Nephron (organoid): ENCODE measurements at regions not wholly inside any gene's neighbourhood (a gene's known extent, or its start where the extent isn't known, plus 50 kb on each side); places are given as distances from the start of the nearest gene placed in this dataset.

ENCODE experiments used
- H3K27ac Mint-ChIP-seq, 3 experiments: 2 replicates each; pipeline ENCODE4 v1.8.0; 2020; ENCODE audit warnings: mixed read lengths in 3 of 3, mild to moderate bottlenecking in 2 of 3, moderate library complexity in 1 of 3
- H3K27me3 Mint-ChIP-seq: 2 replicates; pipeline ENCODE4 v1.8.0; 2021; ENCODE audit warnings: low read depth, mild to moderate bottlenecking, moderate library complexity, mixed read lengths
- H3K36me3 Mint-ChIP-seq: 2 replicates; pipeline ENCODE4 v1.8.0; 2020; ENCODE audit warnings: low read depth, mixed read lengths
- H3K4me1 Mint-ChIP-seq: 2 replicates; pipeline ENCODE4 v1.8.0; 2020; ENCODE audit warnings: mixed read lengths
- H3K4me3 Mint-ChIP-seq, 3 experiments: 2 replicates each; pipeline ENCODE4 v1.8.0; 2020; ENCODE audit warnings: mild to moderate bottlenecking in 3 of 3, mixed read lengths in 3 of 3, moderate library complexity in 2 of 3
- H3K9me3 Mint-ChIP-seq: 2 replicates; pipeline ENCODE4 v1.8.0; 2020; ENCODE audit warnings: mixed read lengths
- CTCF ChIP-seq, 3 experiments: fragments of 200-600 bp; sonication (generic); IDR thresholded peaks; one replicate each; pipeline ENCODE4 v1.5.0; 2021; ENCODE audit warnings: antibody characterized with exemption in 3 of 3; ENCODE audit not compliant: unreplicated experiment in 3 of 3

GRCh38 chr12:23354800-23355199 lies 594.7 kb downstream of the SOX5 start:
- Mint-ChIP-seq H3K9me3 (no peaks in the 10 kb centered on the region), H3K4me1 (peaks cover 9% of the 10 kb centered on the region), H3K27ac (no peak overlapping the region), H3K4me3 (no peak overlapping the region), H3K27me3 (no peaks in the 10 kb centered on the region), H3K36me3 (no peaks in the 10 kb centered on the region)
- TF ChIP-seq CTCF (IDR thresholded peaks at IDR 0.05; ENCODE audit: unreplicated experiment in 3 of 3): no peak

GRCh38 chr12:23356440-23356839 lies 593.0 kb downstream of the SOX5 start:
- Mint-ChIP-seq H3K36me3 (no peaks in the 10 kb centered on the region), H3K4me3 (no peak overlapping the region), H3K4me1 (peaks cover 3% of the 10 kb centered on the region), H3K27me3 (no peaks in the 10 kb centered on the region), H3K9me3 (no peaks in the 10 kb centered on the region), H3K27ac (no peak overlapping the region)
- TF ChIP-seq CTCF (IDR thresholded peaks at IDR 0.05; ENCODE audit: unreplicated experiment in 3 of 3): no peak

- H3K4me1 Mint-ChIP-seq: peaks cover 3% of the 10 kb centered on the region
- H3K36me3 Mint-ChIP-seq: no peaks in the 10 kb centered on the region
- no peaks in the 10 kb centered on the region for H3K27me3 Mint-ChIP-seq
- H3K9me3 Mint-ChIP-seq: no peaks in the 10 kb centered on the region
- H3K27ac Mint-ChIP-seq: no peak overlapping the region
- TF ChIP-seq CTCF (IDR thresholded peaks at IDR 0.05; ENCODE audit: unreplicated experiment in 3 of 3): no peak
- H3K4me3 Mint-ChIP-seq: no peak overlapping the region
These were observed 592.4 kb downstream of the SOX5 start for GRCh38 chr12:23356927-23357708.

- H3K27ac Mint-ChIP-seq: no peak overlapping the region
- H3K27me3 Mint-ChIP-seq: no peaks in the 10 kb centered on the region
- H3K36me3 Mint-ChIP-seq: no peaks in the 10 kb centered on the region
- H3K4me1 Mint-ChIP-seq: no peaks in the 10 kb centered on the region
- no peak for TF ChIP-seq CTCF (IDR thresholded peaks at IDR 0.05; ENCODE audit: unreplicated experiment in 3 of 3)
- no peak overlapping the region for H3K4me3 Mint-ChIP-seq
- no peaks in the 10 kb centered on the region for H3K9me3 Mint-ChIP-seq
These were observed 589.3 kb downstream of the SOX5 start for GRCh38 chr12:23359975-23360701.

GRCh38 chr12:23361971-23362370 lies 587.5 kb downstream of the SOX5 start:
- Mint-ChIP-seq H3K9me3 (no peaks in the 10 kb centered on the region), H3K27me3 (no peaks in the 10 kb centered on the region), H3K27ac (no peak overlapping the region), H3K4me3 (no peak overlapping the region), H3K36me3 (no peaks in the 10 kb centered on the region), H3K4me1 (no peaks in the 10 kb centered on the region)
- no peak for TF ChIP-seq CTCF (IDR thresholded peaks at IDR 0.05; ENCODE audit: unreplicated experiment in 3 of 3)
